ENCODE measurements at regions not wholly inside any gene's neighbourhood (a gene's known extent, or its start where the extent isn't known, plus 50 kb on each side); places are given as distances from the start of the nearest gene placed in this dataset.

GRCh38 chr12:15272376-15272775 is 49.9 kb upstream of the PTPRO start:
- no peak for TF ChIP-seq YY1 (IDR thresholded peaks at IDR 0.05; ENCODE audit: low read depth)
- no peak for TF ChIP-seq RAD21 (IDR thresholded peaks at IDR 0.05; ENCODE audit: low read length)
- TF ChIP-seq PBX3 (IDR thresholded peaks at IDR 0.05), result no peak
- TF ChIP-seq TCF12 (IDR thresholded peaks at IDR 0.05), result no peak
- TF ChIP-seq, protein P1, sequence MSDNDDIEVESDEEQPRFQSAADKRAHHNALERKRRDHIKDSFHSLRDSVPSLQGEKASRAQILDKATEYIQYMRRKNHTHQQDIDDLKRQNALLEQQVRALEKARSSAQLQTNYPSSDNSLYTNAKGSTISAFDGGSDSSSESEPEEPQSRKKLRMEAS (IDR thresholded peaks at IDR 0.05; ENCODE audit: low read depth), result no peak
- TF ChIP-seq, protein P2, sequence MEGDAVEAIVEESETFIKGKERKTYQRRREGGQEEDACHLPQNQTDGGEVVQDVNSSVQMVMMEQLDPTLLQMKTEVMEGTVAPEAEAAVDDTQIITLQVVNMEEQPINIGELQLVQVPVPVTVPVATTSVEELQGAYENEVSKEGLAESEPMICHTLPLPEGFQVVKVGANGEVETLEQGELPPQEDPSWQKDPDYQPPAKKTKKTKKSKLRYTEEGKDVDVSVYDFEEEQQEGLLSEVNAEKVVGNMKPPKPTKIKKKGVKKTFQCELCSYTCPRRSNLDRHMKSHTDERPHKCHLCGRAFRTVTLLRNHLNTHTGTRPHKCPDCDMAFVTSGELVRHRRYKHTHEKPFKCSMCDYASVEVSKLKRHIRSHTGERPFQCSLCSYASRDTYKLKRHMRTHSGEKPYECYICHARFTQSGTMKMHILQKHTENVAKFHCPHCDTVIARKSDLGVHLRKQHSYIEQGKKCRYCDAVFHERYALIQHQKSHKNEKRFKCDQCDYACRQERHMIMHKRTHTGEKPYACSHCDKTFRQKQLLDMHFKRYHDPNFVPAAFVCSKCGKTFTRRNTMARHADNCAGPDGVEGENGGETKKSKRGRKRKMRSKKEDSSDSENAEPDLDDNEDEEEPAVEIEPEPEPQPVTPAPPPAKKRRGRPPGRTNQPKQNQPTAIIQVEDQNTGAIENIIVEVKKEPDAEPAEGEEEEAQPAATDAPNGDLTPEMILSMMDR (IDR thresholded peaks at IDR 0.05), result no peak
- no peak for TF ChIP-seq POLR2AphosphoS5 (IDR thresholded peaks at IDR 0.05; ENCODE audit: low read depth, low read length)
- TF ChIP-seq TEAD4 (IDR thresholded peaks at IDR 0.05; ENCODE audit: borderline replicate concordance, insufficient read depth), result no peak
- no peak for TF ChIP-seq RCOR1 (IDR thresholded peaks at IDR 0.05; ENCODE audit: low read length)
- no peak for TF ChIP-seq ELF1 (IDR thresholded peaks at IDR 0.05)

All from SK-N-SH (cell line).